D721Med (cell line): ENCODE measurements at regions not wholly inside any gene's neighbourhood (a gene's known extent, or its start where the extent isn't known, plus 50 kb on each side); places are given as distances from the start of the nearest gene placed in this dataset.
A peak's percentile ranks its signal among the peaks of the same experiment; 100 is the strongest.

Source experiments
- DNase-seq: peaks from one replicate; pipeline ENCODE4 v3.0.0; 2011; ENCODE audit warnings: low spot score; ENCODE audit not compliant: insufficient read length
- FAIRE-seq: peaks from 2 replicates; lab custom pipeline; 2011; peaks lifted over from hg19 to GRCh38; lab: Jason Lieb, UNC
- CTCF ChIP-seq: IDR thresholded peaks from 2 replicates; pipeline ENCODE4 v1.5.1; 2012; ENCODE audit warnings: mild to moderate bottlenecking, control low read depth; ENCODE audit not compliant: insufficient read depth; ENCODE audit errors: missing control alignments

GRCh38 chr1:81314513-81315233 is 486.1 kb upstream of the ADGRL2 start:
- peak; percentile 16 for FAIRE-seq
- TF ChIP-seq CTCF, result no peak
- no peak for DNase-seq

GRCh38 chr1:81313289-81313688 is 487.4 kb upstream of the ADGRL2 start:
- no peak for TF ChIP-seq CTCF
- FAIRE-seq (no peak), DNase-seq (no peak)

GRCh38 chr1:81312272-81312754 is 488.4 kb upstream of the ADGRL2 start:
- FAIRE-seq, result no peak
- DNase-seq, result no peak
- TF ChIP-seq CTCF, result no peak

- no peak for TF ChIP-seq CTCF
- FAIRE-seq (no peak), DNase-seq (no peak)
These were observed 490.5 kb upstream of the ADGRL2 start for GRCh38 chr1:81310250-81310649.

GRCh38 chr1:81308191-81308590 is 492.5 kb upstream of the ADGRL2 start:
- TF ChIP-seq CTCF, result no peak
- DNase-seq, result no peak
- FAIRE-seq, result no peak

GRCh38 chr1:81307786-81308185 is 492.9 kb upstream of the ADGRL2 start:
- no peak for TF ChIP-seq CTCF
- DNase-seq (no peak), FAIRE-seq (no peak)

GRCh38 chr1:81305997-81306452 is 494.7 kb upstream of the ADGRL2 start:
- peak; percentile 90 for FAIRE-seq
- peak; percentile 64 for TF ChIP-seq CTCF
- DNase-seq, result no peak
